ENCODE measurements at regions not wholly inside any gene's neighbourhood (a gene's known extent, or its start where the extent isn't known, plus 50 kb on each side); places are given as distances from the start of the nearest gene placed in this dataset.

- Histone ChIP-seq H3K36me3 (no peaks in the 10 kb centered on the region), H3K27ac (peak overlapping the region in 3 of 12 donors; percentile 12 to 74 (median 53)), H3K4me1 (peaks cover 0 to 28% (median 0%) of the 10 kb centered on the region in 12 donors), H3K4me3 (no peak overlapping the region), H3K27me3 (no peaks in the 10 kb centered on the region), H3K9me3 (no peaks in the 10 kb centered on the region)
- intact Hi-C loops (cut with DNase I) = no loop called here
- 76 to 85% (median 81%) methylated on average over 6 of the region's 6 CpGs for WGBS, 4 donors
- ATAC-seq = no peak
- no peak for TF ChIP-seq POLR2A (IDR thresholded peaks at IDR 0.05)
- no peak for TF ChIP-seq CTCF (IDR thresholded peaks at IDR 0.05)
- no peak for DNase-seq
Measured at GRCh38 chr5:82388181-82388580, 110.0 kb upstream of the RPS23 start.

- WGBS, 4 donors = 42 to 51% (median 44%) methylated on average over 5 of the region's 5 CpGs
- TF ChIP-seq POLR2A (IDR thresholded peaks at IDR 0.05) = no peak
- no peak for TF ChIP-seq CTCF (IDR thresholded peaks at IDR 0.05)
- ATAC-seq (no peak), DNase-seq (no peak)
- Histone ChIP-seq H3K27ac (peak overlapping the region in 2 of 12 donors; percentile 53 to 74), H3K4me1 (peaks cover 0 to 28% (median 0%) of the 10 kb centered on the region in 12 donors), H3K27me3 (no peaks in the 10 kb centered on the region), H3K4me3 (no peak overlapping the region), H3K36me3 (no peaks in the 10 kb centered on the region), H3K9me3 (no peaks in the 10 kb centered on the region)
- intact Hi-C loops (cut with DNase I) = no loop called here
Measured at GRCh38 chr5:82387819-82388166, 109.6 kb upstream of the RPS23 start.

- H3K36me3 ChIP-seq = no peaks in the 10 kb centered on the region
Measured at GRCh38 chr5:82387001-82387818, 109.1 kb upstream of the RPS23 start.

More at GRCh38 chr5:82387001-82387818, 109.1 kb upstream of the RPS23 start:
- Histone ChIP-seq H3K9me3 (no peaks in the 10 kb centered on the region), H3K4me1 (peaks cover 0 to 28% (median 0%) of the 10 kb centered on the region in 12 donors), H3K4me3 (no peak overlapping the region), H3K27me3 (no peaks in the 10 kb centered on the region), H3K27ac (peak overlapping the region in 2 of 12 donors; percentile 53 to 74)
- no peak for DNase-seq
- TF ChIP-seq CTCF (IDR thresholded peaks at IDR 0.05) (no peak), POLR2A (IDR thresholded peaks at IDR 0.05) (no peak)
- ATAC-seq = peak in 1 of 4 donors; percentile 28
- intact Hi-C loops (cut with DNase I) = no loop called here
- WGBS, 4 donors = 74 to 85% (median 77%) methylated on average over 8 of the region's 8 CpGs
